ENCODE measurements at regions not wholly inside any gene's neighbourhood (a gene's known extent, or its start where the extent isn't known, plus 50 kb on each side); places are given as distances from the start of the nearest gene placed in this dataset.

DNA sequence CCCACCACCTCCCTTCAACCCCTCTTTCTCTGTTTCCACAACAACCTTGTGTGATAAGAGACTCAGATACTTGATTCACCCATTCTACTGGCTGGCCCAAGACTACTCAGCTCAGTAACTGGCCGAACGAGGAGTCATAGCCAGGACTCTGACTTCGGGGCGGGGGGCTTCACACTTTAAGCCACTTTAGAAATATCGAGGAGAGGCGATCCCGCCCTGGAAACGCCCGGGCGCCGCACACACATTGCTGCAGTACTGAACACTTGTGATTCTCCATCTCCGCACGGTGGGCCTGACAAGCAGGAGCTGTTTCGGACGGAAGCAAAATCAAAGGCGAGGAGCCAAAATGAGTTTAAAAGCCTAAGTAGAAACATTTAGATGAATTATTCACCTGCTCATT lies 182.1 kb downstream of the NPHP4 start (continued):
- TF ChIP-seq, protein P1, sequence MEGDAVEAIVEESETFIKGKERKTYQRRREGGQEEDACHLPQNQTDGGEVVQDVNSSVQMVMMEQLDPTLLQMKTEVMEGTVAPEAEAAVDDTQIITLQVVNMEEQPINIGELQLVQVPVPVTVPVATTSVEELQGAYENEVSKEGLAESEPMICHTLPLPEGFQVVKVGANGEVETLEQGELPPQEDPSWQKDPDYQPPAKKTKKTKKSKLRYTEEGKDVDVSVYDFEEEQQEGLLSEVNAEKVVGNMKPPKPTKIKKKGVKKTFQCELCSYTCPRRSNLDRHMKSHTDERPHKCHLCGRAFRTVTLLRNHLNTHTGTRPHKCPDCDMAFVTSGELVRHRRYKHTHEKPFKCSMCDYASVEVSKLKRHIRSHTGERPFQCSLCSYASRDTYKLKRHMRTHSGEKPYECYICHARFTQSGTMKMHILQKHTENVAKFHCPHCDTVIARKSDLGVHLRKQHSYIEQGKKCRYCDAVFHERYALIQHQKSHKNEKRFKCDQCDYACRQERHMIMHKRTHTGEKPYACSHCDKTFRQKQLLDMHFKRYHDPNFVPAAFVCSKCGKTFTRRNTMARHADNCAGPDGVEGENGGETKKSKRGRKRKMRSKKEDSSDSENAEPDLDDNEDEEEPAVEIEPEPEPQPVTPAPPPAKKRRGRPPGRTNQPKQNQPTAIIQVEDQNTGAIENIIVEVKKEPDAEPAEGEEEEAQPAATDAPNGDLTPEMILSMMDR (conservative IDR thresholded peaks at IDR 0.05; ENCODE audit: low read depth in 2 of 2), result no peak
- TF ChIP-seq NANOG (IDR thresholded peaks at IDR 0.05; ENCODE audit: borderline replicate concordance) (no peak), ZNF331 (CRISPR knock-in tag; IDR thresholded peaks at IDR 0.05; ENCODE audit: low read depth) (no peak), STAT1 (IDR thresholded peaks at IDR 0.05; ENCODE audit: unreplicated experiment) (no peak), JUNB (IDR thresholded peaks at IDR 0.05; ENCODE audit: unreplicated experiment) (no peak)

DNA sequence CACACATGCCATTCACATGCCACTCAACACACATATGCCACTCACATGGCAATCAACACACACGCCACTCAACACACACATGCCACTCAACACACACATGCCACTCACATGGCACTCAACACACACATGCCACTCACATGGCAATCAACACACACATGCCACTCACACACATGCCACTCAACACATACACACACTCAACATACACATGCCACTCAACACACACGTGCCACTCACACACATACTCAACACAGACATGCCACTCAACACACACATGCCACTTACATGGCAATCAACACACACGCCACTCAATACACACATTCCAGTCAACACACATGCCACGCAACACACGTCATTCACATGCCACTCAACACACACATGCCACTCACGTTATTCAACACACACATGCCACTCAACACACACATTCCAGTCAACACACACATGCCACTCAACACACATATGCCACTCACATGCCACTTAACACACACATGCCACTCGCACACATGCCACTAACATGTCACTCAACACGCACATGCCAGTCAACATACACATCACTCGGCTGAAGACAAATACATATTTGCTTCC lies 182.9 kb downstream of the NPHP4 start:
- ATAC-seq, result no peak
- Histone ChIP-seq H3K27me3 (ENCODE audit: insufficient read depth) (no peaks in the 10 kb centered on the region), H3K4me1 (ENCODE audit: insufficient read depth) (no peaks in the 10 kb centered on the region), H3K4me3 (no peak overlapping the region), H2AFZ (no peak overlapping the region), H3K9me2 (ENCODE audit: insufficient read depth) (no peaks in the 10 kb centered on the region), H3F3A (replicated peaks; ENCODE audit: low read depth) (no peaks in the 10 kb centered on the region), H3K79me2 (replicated peaks; ENCODE audit: insufficient read depth) (no peaks in the 10 kb centered on the region), H3K4me2 (no peak overlapping the region), H3K36me3 (ENCODE audit: insufficient read depth) (no peaks in the 10 kb centered on the region; the same call in 1 of the 2 replicates), H3K27ac (ENCODE audit: low read depth) (no peak overlapping the region), H4K20me1 (replicated peaks; ENCODE audit: insufficient read depth) (no peaks in the 10 kb centered on the region)
- H3K36me3 Mint-ChIP-seq (ENCODE audit: low read depth), result no peaks in the 10 kb centered on the region
- H3K4me3 Mint-ChIP-seq, result no peak overlapping the region
- DNase-seq (ENCODE audit: low spot score), result no peak
- peaks cover 15% of the 10 kb centered on the region for H3K4me1 Mint-ChIP-seq
- no peak overlapping the region for H3K27ac Mint-ChIP-seq
- no peaks in the 10 kb centered on the region for H3K9me3 Mint-ChIP-seq
- no peaks in the 10 kb centered on the region for H3K27me3 Mint-ChIP-seq (ENCODE audit: insufficient read depth, low read depth, poor library complexity)
- TF ChIP-seq CREB1 (CRISPR knock-in tag; IDR thresholded peaks at IDR 0.05; ENCODE audit: low read depth), result no peak
- no peak for TF ChIP-seq EZH2phosphoT487 (IDR thresholded peaks at IDR 0.05; ENCODE audit: unreplicated experiment)
- no peak for TF ChIP-seq JUNB (IDR thresholded peaks at IDR 0.05; ENCODE audit: unreplicated experiment)
- no peak for TF ChIP-seq EZH2 (IDR thresholded peaks at IDR 0.05; ENCODE audit: low read depth, unreplicated experiment)
- no peak for TF ChIP-seq STAT1 (IDR thresholded peaks at IDR 0.05; ENCODE audit: unreplicated experiment)
- TF ChIP-seq ZNF114 (CRISPR knock-in tag; IDR thresholded peaks at IDR 0.05), result no peak
- TF ChIP-seq ZNF462 (CRISPR knock-in tag; IDR thresholded peaks at IDR 0.05), result no peak
- no peak for TF ChIP-seq ZNF331 (CRISPR knock-in tag; IDR thresholded peaks at IDR 0.05; ENCODE audit: low read depth)
- TF ChIP-seq NANOG (IDR thresholded peaks at IDR 0.05; ENCODE audit: borderline replicate concordance), result no peak
- TF ChIP-seq, protein P2, sequence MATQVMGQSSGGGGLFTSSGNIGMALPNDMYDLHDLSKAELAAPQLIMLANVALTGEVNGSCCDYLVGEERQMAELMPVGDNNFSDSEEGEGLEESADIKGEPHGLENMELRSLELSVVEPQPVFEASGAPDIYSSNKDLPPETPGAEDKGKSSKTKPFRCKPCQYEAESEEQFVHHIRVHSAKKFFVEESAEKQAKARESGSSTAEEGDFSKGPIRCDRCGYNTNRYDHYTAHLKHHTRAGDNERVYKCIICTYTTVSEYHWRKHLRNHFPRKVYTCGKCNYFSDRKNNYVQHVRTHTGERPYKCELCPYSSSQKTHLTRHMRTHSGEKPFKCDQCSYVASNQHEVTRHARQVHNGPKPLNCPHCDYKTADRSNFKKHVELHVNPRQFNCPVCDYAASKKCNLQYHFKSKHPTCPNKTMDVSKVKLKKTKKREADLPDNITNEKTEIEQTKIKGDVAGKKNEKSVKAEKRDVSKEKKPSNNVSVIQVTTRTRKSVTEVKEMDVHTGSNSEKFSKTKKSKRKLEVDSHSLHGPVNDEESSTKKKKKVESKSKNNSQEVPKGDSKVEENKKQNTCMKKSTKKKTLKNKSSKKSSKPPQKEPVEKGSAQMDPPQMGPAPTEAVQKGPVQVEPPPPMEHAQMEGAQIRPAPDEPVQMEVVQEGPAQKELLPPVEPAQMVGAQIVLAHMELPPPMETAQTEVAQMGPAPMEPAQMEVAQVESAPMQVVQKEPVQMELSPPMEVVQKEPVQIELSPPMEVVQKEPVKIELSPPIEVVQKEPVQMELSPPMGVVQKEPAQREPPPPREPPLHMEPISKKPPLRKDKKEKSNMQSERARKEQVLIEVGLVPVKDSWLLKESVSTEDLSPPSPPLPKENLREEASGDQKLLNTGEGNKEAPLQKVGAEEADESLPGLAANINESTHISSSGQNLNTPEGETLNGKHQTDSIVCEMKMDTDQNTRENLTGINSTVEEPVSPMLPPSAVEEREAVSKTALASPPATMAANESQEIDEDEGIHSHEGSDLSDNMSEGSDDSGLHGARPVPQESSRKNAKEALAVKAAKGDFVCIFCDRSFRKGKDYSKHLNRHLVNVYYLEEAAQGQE (IDR thresholded peaks at IDR 0.05; ENCODE audit: unreplicated experiment), result no peak
